ENCODE measurements at regions not wholly inside any gene's neighbourhood (a gene's known extent, or its start where the extent isn't known, plus 50 kb on each side); places are given as distances from the start of the nearest gene placed in this dataset.

DNA sequence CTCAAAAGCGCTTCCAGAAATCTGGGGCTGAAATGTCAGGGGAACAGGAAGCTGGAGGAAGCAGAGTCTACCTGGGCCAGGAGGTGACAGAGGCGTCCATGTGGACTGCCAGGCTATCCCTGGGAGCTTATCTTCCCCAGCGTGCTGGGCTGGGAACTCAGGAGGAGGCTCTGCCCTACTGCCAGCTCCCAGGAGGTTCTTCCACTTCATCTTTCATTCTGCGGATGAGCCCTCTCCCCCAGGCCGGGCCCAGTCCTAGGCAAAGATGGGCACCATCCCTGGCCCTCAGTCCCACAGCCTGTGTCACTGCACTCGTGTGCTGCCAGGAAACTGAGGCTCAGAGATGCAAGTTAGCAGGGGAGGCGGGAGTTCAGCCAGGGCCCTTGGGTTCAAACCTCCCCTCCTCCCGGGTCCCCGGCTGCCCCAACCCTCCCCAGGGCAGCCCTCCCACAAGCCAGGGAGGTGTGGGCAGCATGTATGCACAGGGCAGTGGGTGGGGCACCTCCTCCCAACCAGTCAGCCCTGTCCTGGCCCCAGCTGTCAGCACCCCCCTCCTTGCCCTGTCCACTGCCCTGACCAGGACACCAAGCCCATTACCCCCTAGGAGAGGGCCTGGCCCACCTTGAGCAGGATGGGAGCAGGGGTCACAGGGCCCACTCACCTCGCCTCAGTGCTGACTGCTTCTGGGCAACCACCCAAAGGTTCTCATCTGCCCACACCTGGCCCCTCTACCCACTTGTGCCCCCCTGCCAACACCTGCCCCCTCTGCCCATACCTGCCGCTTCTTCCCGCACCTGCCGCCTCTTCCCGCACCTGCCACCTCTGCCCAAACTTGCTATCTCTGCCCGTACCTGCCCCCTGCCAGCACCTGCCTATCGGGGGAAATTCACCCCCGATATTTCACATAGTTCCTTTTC lies 226.0 kb downstream of the NPHP4 start:
- DNase-seq: peak; percentile 56

GRCh38 chr1:5765483-5765882 lies 226.7 kb downstream of the NPHP4 start:
- DNase-seq: peak; percentile 22

GRCh38 chr1:5764959-5765358 lies 227.3 kb downstream of the NPHP4 start:
- DNase-seq: no peak

GRCh38 chr1:5764464-5764863 lies 227.8 kb downstream of the NPHP4 start:
- no peak for DNase-seq

- DNase-seq: no peak
These were observed 228.4 kb downstream of the NPHP4 start for GRCh38 chr1:5763696-5764370.

DNA sequence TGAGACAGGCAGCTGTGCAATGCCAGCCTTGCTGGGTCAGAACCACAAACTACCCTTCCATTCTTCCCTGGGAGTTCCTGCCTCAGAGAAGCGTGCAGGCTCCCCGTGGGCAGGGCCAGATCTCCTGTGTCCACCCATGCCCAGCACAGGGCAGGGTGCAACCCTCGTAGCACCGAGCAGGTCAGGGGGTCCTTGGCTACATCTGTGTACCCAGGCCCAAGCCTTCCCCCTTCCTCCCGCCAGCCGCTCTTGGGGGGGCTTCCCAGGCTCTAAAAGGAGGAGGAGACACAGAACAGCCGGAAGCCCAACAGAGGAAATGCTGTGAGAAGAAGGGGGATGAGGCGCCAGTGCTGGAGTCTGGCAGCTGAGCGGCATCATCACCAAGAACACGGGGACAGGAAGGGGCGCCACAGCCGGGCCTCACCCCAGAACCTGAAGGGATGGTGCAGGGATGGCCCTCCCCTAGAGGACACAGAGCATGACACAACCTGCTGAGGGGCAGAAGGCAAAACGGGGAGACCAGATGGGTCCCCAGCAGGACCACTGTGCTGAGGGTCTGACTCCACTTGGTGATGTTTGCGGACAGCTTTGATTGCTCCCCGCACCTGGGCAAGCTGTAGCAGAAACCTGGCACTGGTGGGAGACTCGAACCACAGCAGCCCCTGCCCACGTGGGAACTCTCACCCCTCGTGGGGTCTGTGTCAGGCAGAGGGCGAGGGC lies 233.2 kb downstream of the NPHP4 start:
- DNase-seq: no peak

- DNase-seq: peak; percentile 74
These were observed 234.0 kb downstream of the NPHP4 start for GRCh38 chr1:5758000-5758858.

DNA sequence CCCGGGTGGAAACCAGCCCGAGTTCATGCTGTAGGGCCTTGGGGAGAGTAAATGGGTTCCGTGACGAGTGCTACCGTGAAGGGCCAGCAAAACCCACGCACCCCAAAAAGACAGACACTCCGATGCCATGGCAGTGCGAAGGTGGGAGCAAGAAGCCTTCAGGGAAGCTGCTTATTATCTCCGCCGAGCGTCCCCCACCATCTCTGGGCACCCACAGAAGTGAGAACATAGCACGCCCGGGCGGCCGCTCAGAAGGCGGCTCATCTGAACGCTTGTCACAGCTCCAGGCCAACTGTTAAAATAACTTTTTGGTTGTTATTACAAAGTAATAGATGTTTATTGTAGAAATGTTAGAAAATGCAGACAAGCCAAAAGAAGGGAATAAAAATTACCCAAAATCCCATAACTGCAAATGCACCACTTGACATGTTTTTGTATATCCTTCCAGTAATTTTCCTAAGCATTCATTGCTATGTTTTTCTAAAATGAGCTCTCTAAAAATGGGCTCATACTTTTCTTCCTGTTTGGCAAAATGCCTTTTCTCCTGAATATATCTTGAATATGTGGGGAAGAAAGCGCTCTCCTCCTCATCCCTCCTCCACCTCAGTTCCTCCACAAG lies 234.9 kb downstream of the NPHP4 start:
- DNase-seq: no peak

DNA sequence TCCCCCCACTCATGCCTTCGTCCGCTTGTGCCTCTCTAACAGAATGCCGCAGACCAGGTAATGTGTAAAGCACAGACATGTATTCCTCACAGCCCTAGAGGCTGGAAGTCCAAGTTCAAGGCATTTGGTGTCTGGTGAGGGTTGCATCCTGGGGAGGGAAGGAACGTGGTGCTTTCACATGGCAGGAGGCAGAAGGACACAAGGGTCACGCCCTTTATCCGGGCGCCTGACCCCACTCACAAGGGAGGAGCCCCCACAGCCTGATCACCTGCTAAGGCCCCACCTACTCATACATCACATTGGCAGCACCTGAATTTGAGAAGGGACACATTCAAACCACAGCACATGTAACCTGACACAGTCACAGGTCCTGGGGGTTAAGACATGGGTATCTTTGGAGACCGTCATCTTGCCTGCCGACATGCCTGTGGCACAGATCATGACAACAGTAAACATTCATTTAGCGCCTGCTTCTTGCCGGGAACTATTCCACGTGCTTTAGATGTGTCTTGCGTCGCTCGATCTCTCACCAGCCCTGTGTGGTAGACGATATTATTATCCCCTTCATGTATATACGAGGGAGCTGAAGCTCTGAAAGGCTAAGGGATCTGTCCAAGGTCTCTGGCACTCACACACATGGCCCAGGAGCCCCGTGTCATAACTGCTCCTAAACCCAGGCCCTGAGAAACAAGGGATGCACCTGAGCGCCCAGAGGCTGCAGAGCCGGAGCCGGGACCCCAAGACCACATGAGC lies 235.6 kb downstream of the NPHP4 start:
- no peak for DNase-seq

DNA sequence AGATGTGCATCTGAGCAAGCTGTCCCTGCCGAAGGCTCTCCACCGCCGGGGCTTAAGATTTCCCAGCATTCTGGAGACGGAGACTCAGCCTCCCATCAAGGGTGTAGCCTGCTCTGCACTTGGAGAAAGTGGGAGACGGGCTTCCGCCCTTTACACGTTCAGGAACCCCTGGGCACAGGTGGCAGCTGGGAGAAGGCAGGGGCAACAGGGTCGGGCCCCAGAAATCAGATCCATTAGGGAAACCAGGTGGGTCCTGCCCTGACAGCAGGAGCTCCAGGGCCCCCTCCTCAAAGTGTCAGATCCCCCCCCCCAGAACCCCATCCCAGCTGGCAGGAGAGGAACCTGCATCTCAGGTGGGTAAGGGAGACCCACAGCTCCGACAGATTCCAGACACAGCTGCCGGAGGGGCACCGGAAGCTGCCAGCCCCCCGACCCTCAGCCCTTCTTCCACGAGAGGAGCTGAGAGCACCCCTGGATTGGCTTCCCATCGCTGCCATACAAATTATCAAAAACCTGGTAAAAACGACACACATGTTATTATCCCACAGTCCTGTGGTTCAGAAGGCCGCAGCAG lies 236.6 kb downstream of the NPHP4 start:
- no peak for DNase-seq

GRCh38 chr1:5754817-5755551 lies 237.2 kb downstream of the NPHP4 start:
- DNase-seq: no peak

- DNase-seq: no peak
These were observed 238.4 kb downstream of the NPHP4 start for GRCh38 chr1:5753549-5754421.

DNA sequence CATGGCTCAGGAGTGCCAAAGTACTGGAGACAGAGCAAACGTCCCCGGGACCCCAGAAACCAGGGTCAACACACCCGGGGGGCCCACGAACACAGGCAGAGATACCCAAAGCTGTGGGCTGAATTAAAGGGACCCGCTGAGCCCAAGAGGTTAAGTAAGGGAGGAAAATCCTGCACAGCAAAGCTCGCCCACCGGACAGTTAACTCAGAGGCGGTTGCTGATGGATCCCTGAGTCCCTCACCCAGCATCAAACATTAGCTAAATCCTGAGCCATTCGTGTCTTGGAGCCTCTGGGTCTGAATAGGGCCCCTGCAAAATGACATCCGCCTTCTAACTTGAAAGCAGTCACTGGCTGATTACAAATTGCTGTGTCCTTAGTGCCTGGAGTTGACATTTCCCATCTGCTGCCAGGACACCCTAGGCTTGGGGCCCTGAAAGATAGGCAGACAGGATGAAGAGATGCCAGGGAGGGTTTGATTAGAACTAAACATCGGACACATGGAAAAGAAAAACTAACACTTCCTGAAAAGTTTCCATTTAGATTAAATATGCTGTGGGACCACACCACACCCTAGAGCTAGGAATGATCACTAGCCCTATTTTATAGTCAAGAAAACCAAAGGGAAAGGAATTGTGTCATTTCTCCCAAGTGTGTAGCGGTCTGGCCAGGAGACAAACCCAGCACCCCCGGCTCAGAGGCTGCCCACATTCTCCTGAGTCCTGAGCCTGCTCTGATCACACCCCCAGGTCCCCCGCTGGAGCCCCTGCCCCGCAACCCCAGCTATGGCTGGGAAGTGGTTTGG lies 239.3 kb downstream of the NPHP4 start:
- DNase-seq: no peak

- no peak for DNase-seq
These were observed 240.1 kb downstream of the NPHP4 start for GRCh38 chr1:5751833-5752745.

DNA sequence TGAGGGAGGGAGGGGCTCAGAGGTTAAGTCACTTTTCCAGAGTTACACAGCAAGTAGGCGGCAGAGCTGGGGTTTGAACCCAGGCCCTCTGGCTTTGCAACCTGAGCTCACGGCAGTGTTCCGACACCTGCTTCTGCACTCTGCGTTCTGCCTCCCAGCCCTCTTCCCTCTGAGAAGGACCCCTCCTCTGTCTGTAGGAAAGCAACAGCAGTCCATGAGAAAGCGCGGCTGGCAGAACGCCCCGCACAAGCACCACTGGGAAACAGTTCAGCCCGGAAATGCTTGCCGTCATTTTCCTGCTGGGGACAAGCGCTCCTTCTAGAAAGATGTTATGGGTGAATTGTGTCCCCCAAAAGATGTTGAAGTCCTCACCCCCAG lies 241.1 kb downstream of the NPHP4 start:
- no peak for DNase-seq

GRCh38 chr1:5750186-5751162 lies 241.8 kb downstream of the NPHP4 start:
- DNase-seq: no peak
